Mesenchymal stem cell (in vitro differentiated cells and primary cell): ENCODE measurements at regions not wholly inside any gene's neighbourhood (a gene's known extent, or its start where the extent isn't known, plus 50 kb on each side); places are given as distances from the start of the nearest gene placed in this dataset.

Experiments used
- DNase-seq: peaks from one replicate; pipeline ENCODE4 v3.0.0-alpha.2; 2013
- H2AFZ ChIP-seq: one replicate; pipeline ENCODE4 v1.6.1; 2013; ENCODE audit warnings: low read depth, mild to moderate bottlenecking, control low read depth, inconsistent platforms, low read length, moderate library complexity
- H2AK5ac ChIP-seq: 2 replicates; pipeline ENCODE4 v1.6.1; 2013; ENCODE audit warnings: low read length, moderate library complexity, mild to moderate bottlenecking, inconsistent platforms; ENCODE audit not compliant: severe bottlenecking
- H2BK120ac ChIP-seq: one replicate; pipeline ENCODE4 v1.6.1; 2013; ENCODE audit warnings: low read depth, mild to moderate bottlenecking, inconsistent platforms, low read length, moderate library complexity
- H2BK12ac ChIP-seq, 2 experiments: one replicate each; pipeline ENCODE4 v1.6.1; 2013; ENCODE audit warnings: inconsistent platforms in 2 of 2, low read length in 2 of 2, mild to moderate bottlenecking in 2 of 2, moderate library complexity in 2 of 2, control low read depth in 1 of 2
- H2BK15ac ChIP-seq: one replicate; pipeline ENCODE4 v1.6.1; 2013; ENCODE audit warnings: mild to moderate bottlenecking, low read depth, inconsistent platforms; ENCODE audit not compliant: poor library complexity, severe bottlenecking
- H2BK5ac ChIP-seq: 2 replicates; pipeline ENCODE4 v1.6.1; 2013; ENCODE audit warnings: low read depth, mild to moderate bottlenecking, low read length, control low read depth, inconsistent platforms; ENCODE audit not compliant: poor library complexity, severe bottlenecking
- H3K14ac ChIP-seq, 2 experiments: one replicate each; pipeline ENCODE4 v1.6.1; 2013; ENCODE audit warnings: inconsistent platforms in 2 of 2, low read length in 2 of 2, control low read depth in 1 of 2, mild to moderate bottlenecking in 1 of 2, moderate library complexity in 1 of 2
- H3K18ac ChIP-seq, 2 experiments: one replicate each; pipeline ENCODE4 v1.6.1; 2013; ENCODE audit warnings: inconsistent platforms in 2 of 2, low read length in 2 of 2, control low read depth in 1 of 2, low read depth in 1 of 2, mild to moderate bottlenecking in 1 of 2
- H3K23ac ChIP-seq, 2 experiments: one replicate each; pipeline ENCODE4 v1.6.1; 2013; ENCODE audit warnings: inconsistent platforms in 2 of 2, low read length in 2 of 2, mild to moderate bottlenecking in 2 of 2, moderate library complexity in 2 of 2, control low read depth in 1 of 2
- H3K27ac ChIP-seq: 2 replicates; pipeline ENCODE4 v1.5.1; 2013; ENCODE audit warnings: mild to moderate bottlenecking, moderate library complexity, low read length, control low read depth, inconsistent platforms; ENCODE audit not compliant: poor library complexity, severe bottlenecking
- H3K27me3 ChIP-seq, 2 experiments: 2 replicates each; pipeline versions ENCODE4 v1.6.1 to v1.7.0; 2013; ENCODE audit warnings: low read length in 2 of 2, mild to moderate bottlenecking in 2 of 2, moderate library complexity in 2 of 2, control low read depth in 1 of 2, inconsistent platforms in 1 of 2; ENCODE audit not compliant: control insufficient read depth in 1 of 2, insufficient read depth in 1 of 2
- H3K36me3 ChIP-seq, 2 experiments: 2 replicates each; pipeline versions ENCODE4 v1.6.1 to v1.7.0; 2013; ENCODE audit warnings: low read length in 2 of 2, control low read depth in 1 of 2, inconsistent platforms in 1 of 2, low read depth in 1 of 2, mild to moderate bottlenecking in 1 of 2; ENCODE audit not compliant: insufficient read depth in 2 of 2, control insufficient read depth in 1 of 2
- H3K4ac ChIP-seq, 2 experiments: one replicate each; pipeline ENCODE4 v1.6.1; 2013; ENCODE audit warnings: inconsistent platforms in 2 of 2, low read length in 2 of 2, mild to moderate bottlenecking in 2 of 2, moderate library complexity in 2 of 2, control low read depth in 1 of 2, low read depth in 1 of 2
- H3K4me1 ChIP-seq: 2 replicates; pipeline ENCODE4 v1.6.1; 2013; ENCODE audit warnings: low read depth, low read length, control low read depth; ENCODE audit not compliant: control insufficient read depth, insufficient read depth
- H3K4me2 ChIP-seq: 2 replicates; pipeline ENCODE4 v1.6.1; 2013; ENCODE audit warnings: low read length, mild to moderate bottlenecking, inconsistent platforms; ENCODE audit not compliant: poor library complexity, severe bottlenecking
- H3K4me3 ChIP-seq, 2 experiments: 2 replicates each; pipeline versions ENCODE4 v1.5.1 to v1.7.0; 2013; ENCODE audit warnings: low read length in 2 of 2, mild to moderate bottlenecking in 2 of 2, control low read depth in 1 of 2, low read depth in 1 of 2; ENCODE audit not compliant: insufficient read depth in 1 of 2
- H3K79me1 ChIP-seq: replicated peaks from 2 replicates; pipeline ENCODE4 v1.6.1; 2013; ENCODE audit warnings: mild to moderate bottlenecking, control low read depth, low read length, inconsistent platforms; ENCODE audit not compliant: poor library complexity, severe bottlenecking
- H3K9ac ChIP-seq: 2 replicates; pipeline ENCODE4 v1.7.0; 2013; ENCODE audit warnings: mild to moderate bottlenecking, low read length, moderate library complexity
- H3K9me3 ChIP-seq: 2 replicates; pipeline ENCODE4 v1.7.0; 2013; ENCODE audit warnings: mild to moderate bottlenecking, low read length; ENCODE audit not compliant: control insufficient read depth
- H4K8ac ChIP-seq: one replicate; pipeline ENCODE4 v1.6.1; 2013; ENCODE audit warnings: inconsistent platforms, mild to moderate bottlenecking, low read length, moderate library complexity
- H4K91ac ChIP-seq: one replicate; pipeline ENCODE4 v1.6.1; 2013; ENCODE audit warnings: mild to moderate bottlenecking, low read length, inconsistent platforms
- WGBS: methylation state at CpG from one replicate; pipeline ENCODE4 v1.1.7; 2013; ENCODE audit warnings: mixed read lengths; 5-methylcytosine and 5-hydroxymethylcytosine counted together

DNA sequence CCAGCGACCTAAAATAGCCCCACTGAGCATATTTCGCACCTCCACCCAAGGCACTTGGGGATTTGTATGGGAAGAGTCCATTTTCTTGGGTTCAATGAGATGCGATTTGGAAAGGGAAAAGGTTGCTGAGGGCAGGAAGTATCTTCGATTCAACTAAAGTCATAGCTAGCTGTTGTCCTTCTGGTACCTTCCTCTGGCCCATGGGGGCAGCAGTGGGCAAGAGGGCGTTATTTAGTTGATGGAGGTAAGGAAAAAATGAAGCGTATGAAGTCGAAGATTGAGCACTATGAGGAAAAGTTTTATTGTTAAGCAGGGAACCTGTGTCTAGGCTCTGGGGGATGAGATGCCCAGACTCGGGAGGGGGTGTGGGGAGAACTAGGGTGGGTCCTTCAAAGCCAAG is 135.4 kb downstream of the EVX1 start:
- Histone ChIP-seq H2BK5ac (no peak overlapping the region), H3K14ac (no peak overlapping the region), H3K36me3 (no peaks in the 10 kb centered on the region), H3K23ac (no peak overlapping the region), H3K79me1 (no peaks in the 10 kb centered on the region), H3K18ac (no peak overlapping the region), H3K4me3 (no peak overlapping the region), H3K4me1 (no peaks in the 10 kb centered on the region), H4K91ac (no peak overlapping the region), H2AK5ac (no peak overlapping the region), H2BK120ac (no peak overlapping the region), H3K27ac (no peak overlapping the region), H2BK12ac (no peak overlapping the region), H3K9me3 (no peaks in the 10 kb centered on the region), H2BK15ac (no peak overlapping the region), H3K9ac (no peak overlapping the region), H3K27me3 (peaks cover 24 to 29% of the 10 kb centered on the region in 2 experiments), H3K4ac (no peak overlapping the region), H2AFZ (no peak overlapping the region), H4K8ac (no peak overlapping the region), H3K4me2 (no peak overlapping the region)
- 81% methylated on average over 8 of the region's 8 CpGs for WGBS
- DNase-seq: no peak

DNA sequence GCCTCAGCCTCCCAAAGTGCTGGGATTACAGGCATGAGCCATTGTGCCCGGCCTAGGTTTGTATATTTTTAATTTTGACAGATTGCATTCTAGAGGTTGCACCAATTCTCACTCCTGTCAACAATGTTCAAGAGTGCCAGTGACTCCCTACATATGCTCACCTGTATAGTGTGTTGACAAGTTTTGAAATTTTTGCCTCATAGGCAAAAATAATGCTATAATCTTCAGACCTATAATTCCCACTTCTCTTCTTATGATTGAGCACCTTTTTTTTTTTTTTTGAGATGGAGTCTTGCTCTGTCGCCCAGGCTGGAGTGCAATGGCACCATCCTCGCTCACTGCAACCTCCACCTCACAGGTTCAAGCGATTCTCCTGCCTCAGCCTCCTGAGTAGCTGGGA is 139.7 kb downstream of the EVX1 start:
- no peak overlapping the region for H2BK5ac ChIP-seq
- no peak overlapping the region for H3K14ac ChIP-seq

DNA sequence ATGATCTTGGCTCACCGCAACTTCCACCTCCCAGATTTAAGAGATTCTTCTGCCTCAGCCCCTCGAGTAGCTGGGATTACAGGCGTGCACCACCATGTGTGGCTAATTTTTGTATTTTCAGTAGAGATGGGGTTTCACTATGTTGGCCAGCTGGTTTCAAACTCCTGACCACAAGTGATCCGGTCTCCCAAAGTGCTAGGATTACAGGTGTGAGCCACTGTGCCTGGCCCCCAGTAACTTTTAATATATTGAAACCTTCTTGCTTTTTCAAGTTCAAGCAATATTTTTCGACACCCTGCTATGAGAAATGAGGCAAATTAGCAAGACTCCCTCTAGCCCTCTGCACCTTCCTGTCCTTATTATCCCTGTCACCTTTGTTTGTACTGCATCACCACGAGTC is 144.0 kb downstream of the EVX1 start:
- no peak overlapping the region for H4K8ac ChIP-seq
- no peaks in the 10 kb centered on the region for H3K4me1 ChIP-seq
- 78% methylated on average over 5 of the region's 6 CpGs for WGBS
- H3K4ac ChIP-seq: no peak overlapping the region
- DNase-seq: no peak
- no peak overlapping the region for H2BK12ac ChIP-seq
- no peak overlapping the region for H2AK5ac ChIP-seq
- H3K9ac ChIP-seq: no peak overlapping the region
- H3K27me3 ChIP-seq: peaks cover 0 to 18% of the 10 kb centered on the region in 2 experiments
- no peaks in the 10 kb centered on the region for H3K79me1 ChIP-seq
- no peak overlapping the region for H3K23ac ChIP-seq
- no peak overlapping the region for H2BK5ac ChIP-seq
- H3K4me2 ChIP-seq: no peak overlapping the region
- no peak overlapping the region for H2BK15ac ChIP-seq
- no peak overlapping the region for H3K14ac ChIP-seq
- H3K36me3 ChIP-seq: no peaks in the 10 kb centered on the region
- no peak overlapping the region for H3K18ac ChIP-seq
- no peak overlapping the region for H2BK120ac ChIP-seq
- H3K27ac ChIP-seq: no peak overlapping the region
- H3K9me3 ChIP-seq: no peaks in the 10 kb centered on the region
- no peak overlapping the region for H2AFZ ChIP-seq
- no peak overlapping the region for H4K91ac ChIP-seq
- H3K4me3 ChIP-seq: no peak overlapping the region

More for the DNA sequence above, 139.7 kb downstream of the EVX1 start:
- Histone ChIP-seq H3K79me1 (no peaks in the 10 kb centered on the region), H4K91ac (no peak overlapping the region), H3K36me3 (no peaks in the 10 kb centered on the region), H3K23ac (no peak overlapping the region), H3K9ac (no peak overlapping the region), H2BK15ac (no peak overlapping the region), H3K4me2 (no peak overlapping the region), H2AFZ (no peak overlapping the region), H2BK120ac (no peak overlapping the region), H3K9me3 (no peaks in the 10 kb centered on the region), H4K8ac (no peak overlapping the region), H3K27ac (no peak overlapping the region), H3K4me1 (no peaks in the 10 kb centered on the region), H2AK5ac (no peak overlapping the region), H2BK12ac (no peak overlapping the region), H3K18ac (no peak overlapping the region), H3K4ac (no peak overlapping the region), H3K27me3 (peaks cover 4 to 15% of the 10 kb centered on the region in 2 experiments), H3K4me3 (no peak overlapping the region)
- WGBS: 94% methylated on average over 3 of the region's 4 CpGs
- no peak for DNase-seq

DNA sequence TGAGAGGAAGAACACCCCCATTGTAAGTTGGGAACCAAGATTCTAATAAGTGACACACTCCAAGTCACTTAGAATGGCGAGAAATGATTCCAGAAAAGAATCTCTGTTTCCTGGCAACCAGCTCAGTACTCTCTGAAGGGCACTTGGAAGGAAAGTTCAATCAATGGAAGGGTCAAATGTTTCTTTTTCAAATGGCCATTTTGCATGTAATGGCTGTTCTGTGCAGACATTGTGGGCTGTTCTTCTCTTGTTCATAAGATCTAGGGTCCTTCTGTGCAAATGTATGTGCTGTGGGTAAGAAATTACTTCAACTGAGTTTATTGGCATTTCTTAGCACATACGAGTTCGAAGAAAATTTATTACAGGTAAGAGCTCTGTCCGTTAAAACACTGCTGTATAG is 145.3 kb downstream of the EVX1 start:
- H2BK120ac ChIP-seq: no peak overlapping the region
- H2AK5ac ChIP-seq: no peak overlapping the region
- no peak overlapping the region for H3K4me3 ChIP-seq
- peaks cover 0 to 18% of the 10 kb centered on the region in 2 experiments for H3K27me3 ChIP-seq
- H3K9me3 ChIP-seq: no peaks in the 10 kb centered on the region
- no peak overlapping the region for H3K27ac ChIP-seq
- H2BK5ac ChIP-seq: no peak overlapping the region
- no peaks in the 10 kb centered on the region for H3K36me3 ChIP-seq
- H4K91ac ChIP-seq: no peak overlapping the region
- H3K14ac ChIP-seq: no peak overlapping the region
- H3K79me1 ChIP-seq: no peaks in the 10 kb centered on the region
- DNase-seq: no peak
- 88% methylated on average over 4 of the region's 4 CpGs for WGBS
- H3K4me2 ChIP-seq: no peak overlapping the region
- no peak overlapping the region for H2BK15ac ChIP-seq
- no peaks in the 10 kb centered on the region for H3K4me1 ChIP-seq
- H3K23ac ChIP-seq: no peak overlapping the region
- H4K8ac ChIP-seq: no peak overlapping the region
- no peak overlapping the region for H3K9ac ChIP-seq
- no peak overlapping the region for H2BK12ac ChIP-seq
- H3K18ac ChIP-seq: no peak overlapping the region
- H3K4ac ChIP-seq: no peak overlapping the region
- H2AFZ ChIP-seq: no peak overlapping the region
